ENCODE measurements at regions not wholly inside any gene's neighbourhood (a gene's known extent, or its start where the extent isn't known, plus 50 kb on each side); places are given as distances from the start of the nearest gene placed in this dataset.

DNA sequence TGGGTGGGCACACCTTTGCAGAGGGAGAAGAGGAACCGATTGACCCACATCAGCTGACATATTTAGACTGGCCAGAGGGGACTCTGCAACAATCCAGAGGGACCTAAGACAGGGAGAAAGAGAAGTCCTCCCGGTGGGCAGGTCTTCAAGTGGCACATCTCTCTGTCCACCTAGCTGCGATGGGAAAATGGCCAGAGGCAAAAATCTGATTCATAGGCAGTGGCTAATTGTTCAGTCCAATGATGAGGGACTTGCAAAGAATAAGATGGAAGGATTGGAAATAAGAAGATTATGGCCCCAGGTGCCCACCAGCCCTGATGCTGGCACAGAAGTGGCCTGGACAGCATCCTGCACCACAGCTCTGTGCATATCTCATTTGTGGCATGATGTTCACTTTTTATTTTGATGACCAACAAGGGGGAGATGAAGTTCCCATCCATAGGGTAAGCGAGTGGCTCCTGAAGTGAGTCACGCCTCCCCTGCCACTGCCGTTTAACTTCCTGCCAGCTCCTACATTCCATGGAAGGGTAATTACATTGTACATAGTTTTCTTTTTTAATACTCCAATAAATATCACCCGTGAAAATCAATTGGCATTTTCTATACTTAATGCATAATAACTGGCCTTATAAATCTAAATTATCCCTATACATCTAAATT lies 659.6 kb downstream of the MATN1 start:
- Histone ChIP-seq H3K27ac (ENCODE audit: control insufficient read depth, insufficient read depth, low read length) (no peak overlapping the region), H2AFZ (ENCODE audit: control insufficient read depth, low read length) (no peak overlapping the region), H3K9me1 (ENCODE audit: control insufficient read depth, extremely low read depth, insufficient read depth, low read length) (no peaks in the 10 kb centered on the region), H3K79me2 (ENCODE audit: control insufficient read depth, insufficient read depth, low read length) (no peaks in the 10 kb centered on the region), H3K4me1 (ENCODE audit: control insufficient read depth, extremely low read depth, insufficient read depth, low read length) (peaks cover 6% of the 10 kb centered on the region), H3K4me2 (ENCODE audit: control insufficient read depth, extremely low read depth, insufficient read depth, low read depth, low read length) (no peak overlapping the region), H3K9me3 (ENCODE audit: control insufficient read depth, low read depth, low read length) (no peaks in the 10 kb centered on the region), H3K36me3 (ENCODE audit: control insufficient read depth in 2 of 2, extremely low read depth in 1 of 2, insufficient read depth in 2 of 2, low read length in 2 of 2) (no peaks in the 10 kb centered on the region), H3K27me3 (ENCODE audit: control insufficient read depth, extremely low read depth, insufficient read depth, low read length) (no peaks in the 10 kb centered on the region), H4K20me1 (ENCODE audit: control insufficient read depth, extremely low read depth, insufficient read depth, low read length) (no peaks in the 10 kb centered on the region), H3K4me3 (ENCODE audit: control insufficient read depth in 2 of 3, extremely low read depth in 1 of 3, insufficient read depth in 2 of 3, low read depth in 1 of 3, low read length in 3 of 3) (no peak overlapping the region), H3K9ac (ENCODE audit: control insufficient read depth, extremely low read depth, insufficient read depth, low read length) (no peak overlapping the region)
- no peak for TF ChIP-seq EZH2 (IDR thresholded peaks at IDR 0.05; ENCODE audit: low read length)
- TF ChIP-seq, protein P1, sequence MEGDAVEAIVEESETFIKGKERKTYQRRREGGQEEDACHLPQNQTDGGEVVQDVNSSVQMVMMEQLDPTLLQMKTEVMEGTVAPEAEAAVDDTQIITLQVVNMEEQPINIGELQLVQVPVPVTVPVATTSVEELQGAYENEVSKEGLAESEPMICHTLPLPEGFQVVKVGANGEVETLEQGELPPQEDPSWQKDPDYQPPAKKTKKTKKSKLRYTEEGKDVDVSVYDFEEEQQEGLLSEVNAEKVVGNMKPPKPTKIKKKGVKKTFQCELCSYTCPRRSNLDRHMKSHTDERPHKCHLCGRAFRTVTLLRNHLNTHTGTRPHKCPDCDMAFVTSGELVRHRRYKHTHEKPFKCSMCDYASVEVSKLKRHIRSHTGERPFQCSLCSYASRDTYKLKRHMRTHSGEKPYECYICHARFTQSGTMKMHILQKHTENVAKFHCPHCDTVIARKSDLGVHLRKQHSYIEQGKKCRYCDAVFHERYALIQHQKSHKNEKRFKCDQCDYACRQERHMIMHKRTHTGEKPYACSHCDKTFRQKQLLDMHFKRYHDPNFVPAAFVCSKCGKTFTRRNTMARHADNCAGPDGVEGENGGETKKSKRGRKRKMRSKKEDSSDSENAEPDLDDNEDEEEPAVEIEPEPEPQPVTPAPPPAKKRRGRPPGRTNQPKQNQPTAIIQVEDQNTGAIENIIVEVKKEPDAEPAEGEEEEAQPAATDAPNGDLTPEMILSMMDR (optimal IDR thresholded peaks at IDR 0.05 in 1 of 3, IDR thresholded peaks at IDR 0.05 in 1 of 3, conservative IDR thresholded peaks at IDR 0.05 in 1 of 3; ENCODE audit: extremely low read depth in 1 of 3, insufficient read depth in 2 of 3, low read length in 3 of 3) = no peak
- dilution Hi-C loops (cut with MboI; ENCODE audit: extremely low pct_ligation_motif_present, low sequenced_read_pairs) = no loop called here
- DNase-seq (ENCODE audit: low read depth, low spot score) (no peak), FAIRE-seq (no peak)

DNA sequence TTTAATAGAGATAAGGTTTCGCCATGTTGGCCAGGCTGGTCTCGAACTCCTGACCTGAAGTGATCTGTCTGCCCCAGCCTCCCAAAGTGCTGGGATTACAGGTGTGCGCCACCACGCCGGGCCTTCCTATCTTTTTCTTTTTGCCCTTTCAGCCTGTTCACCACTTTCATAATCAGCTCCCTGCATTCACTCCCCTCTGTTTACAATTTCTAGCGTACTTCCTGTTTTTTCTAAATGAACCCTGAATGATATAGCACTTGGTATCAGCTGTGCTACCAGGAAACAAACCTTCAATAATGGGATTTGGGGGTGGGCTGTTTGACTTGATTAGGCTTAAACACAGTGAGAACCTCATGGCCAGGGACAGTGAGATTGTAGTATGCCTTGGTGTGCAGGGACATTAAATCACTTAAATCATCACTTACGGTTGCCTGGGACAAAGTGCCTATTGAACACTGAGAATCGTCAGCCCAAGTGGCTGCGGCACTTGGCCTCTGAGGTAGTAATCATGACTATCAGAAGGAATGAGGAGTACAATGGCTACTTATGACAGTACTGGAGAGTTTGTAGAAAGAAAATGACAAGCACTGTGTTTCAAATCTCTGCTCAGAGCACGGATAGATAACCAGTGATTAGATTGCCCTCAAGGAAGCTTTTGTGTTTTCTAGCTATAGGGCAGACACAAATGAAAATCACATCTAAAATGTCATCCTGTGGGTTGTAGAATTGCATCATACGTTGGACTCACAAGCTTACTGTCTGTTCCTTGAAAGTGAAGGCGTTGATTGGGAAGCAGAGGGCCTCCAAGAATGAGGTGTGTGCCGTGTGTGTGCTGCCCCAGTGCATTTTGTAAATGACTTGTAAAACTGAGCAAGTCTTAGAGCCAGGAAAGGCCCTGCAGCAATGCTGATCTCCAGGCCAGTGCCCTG lies 661.8 kb downstream of the MATN1 start:
- dilution Hi-C loops (cut with MboI; ENCODE audit: extremely low pct_ligation_motif_present, low sequenced_read_pairs) = no loop called here
- no peak overlapping the region for H3K4me3 ChIP-seq (ENCODE audit: control insufficient read depth in 2 of 3, extremely low read depth in 1 of 3, insufficient read depth in 2 of 3, low read depth in 1 of 3, low read length in 3 of 3)
- DNase-seq (ENCODE audit: low read depth, low spot score) = no peak
- peaks cover 9% of the 10 kb centered on the region for H3K4me1 ChIP-seq (ENCODE audit: control insufficient read depth, extremely low read depth, insufficient read depth, low read length)
- H2AFZ ChIP-seq (ENCODE audit: control insufficient read depth, low read length) = no peak overlapping the region
- H3K4me2 ChIP-seq (ENCODE audit: control insufficient read depth, extremely low read depth, insufficient read depth, low read depth, low read length) = no peak overlapping the region
- no peaks in the 10 kb centered on the region for H3K79me2 ChIP-seq (ENCODE audit: control insufficient read depth, insufficient read depth, low read length)
- no peak overlapping the region for H3K9ac ChIP-seq (ENCODE audit: control insufficient read depth, extremely low read depth, insufficient read depth, low read length)
- TF ChIP-seq, protein P1 (optimal IDR thresholded peaks at IDR 0.05 in 1 of 3, IDR thresholded peaks at IDR 0.05 in 1 of 3, conservative IDR thresholded peaks at IDR 0.05 in 1 of 3; ENCODE audit: extremely low read depth in 1 of 3, insufficient read depth in 2 of 3, low read length in 3 of 3) = no peak
- no peak for TF ChIP-seq EZH2 (IDR thresholded peaks at IDR 0.05; ENCODE audit: low read length)
- H4K20me1 ChIP-seq (ENCODE audit: control insufficient read depth, extremely low read depth, insufficient read depth, low read length) = no peaks in the 10 kb centered on the region
- no peak for FAIRE-seq
- H3K27me3 ChIP-seq (ENCODE audit: control insufficient read depth, extremely low read depth, insufficient read depth, low read length) = no peaks in the 10 kb centered on the region
- H3K27ac ChIP-seq (ENCODE audit: control insufficient read depth, insufficient read depth, low read length) = no peak overlapping the region
- H3K9me3 ChIP-seq (ENCODE audit: control insufficient read depth, low read depth, low read length) = no peaks in the 10 kb centered on the region
- no peaks in the 10 kb centered on the region for H3K36me3 ChIP-seq (ENCODE audit: control insufficient read depth in 2 of 2, extremely low read depth in 1 of 2, insufficient read depth in 2 of 2, low read length in 2 of 2)
- no peaks in the 10 kb centered on the region for H3K9me1 ChIP-seq (ENCODE audit: control insufficient read depth, extremely low read depth, insufficient read depth, low read length)

Measured in keratinocyte (primary cell).